ENCODE measurements at regions not wholly inside any gene's neighbourhood (a gene's known extent, or its start where the extent isn't known, plus 50 kb on each side); places are given as distances from the start of the nearest gene placed in this dataset.

DNA sequence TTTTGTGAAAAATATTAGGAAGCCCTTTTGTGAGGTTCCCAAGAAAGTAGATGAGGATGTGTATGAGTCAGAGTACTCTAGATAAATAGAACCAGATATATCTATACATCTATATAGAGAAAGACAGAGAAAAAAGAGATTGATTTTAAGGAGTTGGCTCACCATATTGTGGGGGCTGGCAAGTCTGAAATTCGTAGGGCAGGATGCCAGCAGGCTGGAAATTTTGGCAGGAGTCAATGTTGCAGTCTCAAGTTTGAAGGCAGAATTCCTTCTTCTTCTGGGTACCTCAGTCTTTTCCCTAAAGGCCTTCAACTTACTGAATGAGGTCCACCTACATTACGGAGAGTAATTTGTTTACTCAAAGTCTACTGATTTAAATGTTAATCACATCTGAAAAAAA lies 65.3 kb upstream of the SAMD3 start:
- TF ChIP-seq, protein P1, sequence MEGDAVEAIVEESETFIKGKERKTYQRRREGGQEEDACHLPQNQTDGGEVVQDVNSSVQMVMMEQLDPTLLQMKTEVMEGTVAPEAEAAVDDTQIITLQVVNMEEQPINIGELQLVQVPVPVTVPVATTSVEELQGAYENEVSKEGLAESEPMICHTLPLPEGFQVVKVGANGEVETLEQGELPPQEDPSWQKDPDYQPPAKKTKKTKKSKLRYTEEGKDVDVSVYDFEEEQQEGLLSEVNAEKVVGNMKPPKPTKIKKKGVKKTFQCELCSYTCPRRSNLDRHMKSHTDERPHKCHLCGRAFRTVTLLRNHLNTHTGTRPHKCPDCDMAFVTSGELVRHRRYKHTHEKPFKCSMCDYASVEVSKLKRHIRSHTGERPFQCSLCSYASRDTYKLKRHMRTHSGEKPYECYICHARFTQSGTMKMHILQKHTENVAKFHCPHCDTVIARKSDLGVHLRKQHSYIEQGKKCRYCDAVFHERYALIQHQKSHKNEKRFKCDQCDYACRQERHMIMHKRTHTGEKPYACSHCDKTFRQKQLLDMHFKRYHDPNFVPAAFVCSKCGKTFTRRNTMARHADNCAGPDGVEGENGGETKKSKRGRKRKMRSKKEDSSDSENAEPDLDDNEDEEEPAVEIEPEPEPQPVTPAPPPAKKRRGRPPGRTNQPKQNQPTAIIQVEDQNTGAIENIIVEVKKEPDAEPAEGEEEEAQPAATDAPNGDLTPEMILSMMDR (IDR thresholded peaks at IDR 0.05 in 2 of 3, conservative IDR thresholded peaks at IDR 0.05 in 1 of 3; ENCODE audit: insufficient read depth in 2 of 3, low read depth in 1 of 3, low read length in 3 of 3) = no peak
- TF ChIP-seq NR2C2 (CRISPR knock-in tag; IDR thresholded peaks at IDR 0.05) = no peak
- TF ChIP-seq NR2C2 (tag; IDR thresholded peaks at IDR 0.05) = no peak
- no peak for TF ChIP-seq ZNF253 (CRISPR knock-in tag; conservative IDR thresholded peaks at IDR 0.05)
- no peak for TF ChIP-seq HSF4 (CRISPR knock-in tag; IDR thresholded peaks at IDR 0.05; ENCODE audit: borderline replicate concordance)
- no peak for TF ChIP-seq BMI1 (IDR thresholded peaks at IDR 0.05; ENCODE audit: low read length)
- no peak for TF ChIP-seq ATF7 (IDR thresholded peaks at IDR 0.05)
- TF ChIP-seq CHD1 (IDR thresholded peaks at IDR 0.05; ENCODE audit: low read length) = no peak

All from K562 (cell line).